Esophagus squamous epithelium (tissue), 5 donors: ENCODE measurements at regions not wholly inside any gene's neighbourhood (a gene's known extent, or its start where the extent isn't known, plus 50 kb on each side); places are given as distances from the start of the nearest gene placed in this dataset.
"Not testable (repeated sequence)": the region's sequence is repeated elsewhere in the genome, so short reads cannot be mapped to it uniquely, and the experiment has no call there.

Experiments
- DNase-seq: peaks from one replicate; lab custom pipeline; 2025; lab: John Stamatoyannopoulos, UW
- H3K27ac ChIP-seq, 4 donors: fragments of 200-600 bp; sonication (generic); one replicate each; pipeline ENCODE4 v1.5.1; 2016 to 2019; ENCODE audit warnings: mild to moderate bottlenecking in 1 of 4
- H3K27me3 ChIP-seq, 4 donors: fragments of 200-600 bp; sonication (generic); 1 replicate in 3 of 4; 2 replicates in 1 of 4; pipeline versions ENCODE4 v1.5.1 to v1.6.0; 2017 to 2021; ENCODE audit warnings: antibody characterized with exemption in 1 of 4
- H3K36me3 ChIP-seq, 3 donors: fragments of 200-600 bp; sonication (generic); one replicate each; pipeline ENCODE4 v1.5.1; 2016 to 2019
- H3K4me1 ChIP-seq, 3 donors: fragments of 200-600 bp; sonication (generic); one replicate each; pipeline ENCODE4 v1.5.1; 2017 to 2019
- H3K4me3 ChIP-seq, 4 donors: fragments of 200-600 bp; sonication (generic); 1 replicate in 3 of 4; 2 replicates in 1 of 4; pipeline ENCODE4 v1.5.1; 2016 to 2019; ENCODE audit warnings: mild to moderate bottlenecking in 2 of 4, moderate library complexity in 1 of 4
- H3K9me3 ChIP-seq, 3 donors: fragments of 200-600 bp; sonication (generic); one replicate each; pipeline ENCODE4 v1.5.1; 2016 to 2019
- POLR2A ChIP-seq, 4 donors: fragments of 450-650 bp; IDR thresholded peaks; one replicate each; pipeline ENCODE4 v1.6.1; 2017; ENCODE audit warnings: antibody characterized with exemption in 4 of 4, mild to moderate bottlenecking in 4 of 4, moderate library complexity in 3 of 4
- WGBS, 2 donors: methylation state at CpG; one replicate each; pipeline ENCODE4 v1.1.5; 2018; 5-methylcytosine and 5-hydroxymethylcytosine counted together
- intact Hi-C: fragments of 100-400 bp; cut with DNase I; formaldehyde crosslinking; loops from one replicate; pipeline ENCODE4 v1.15.0; 2022
- TF ChIP-seq, protein P1 (sequence below), 6 experiments: fragments of 450-650 bp in 4 of 6; fragments of 200-600 bp in 2 of 6; sonication (generic) in 2 of 6; IDR thresholded peaks; one replicate each; pipeline ENCODE4 v1.5.1; 2016 to 2019; ENCODE audit warnings: antibody characterized with exemption in 6 of 6, mild to moderate bottlenecking in 4 of 6, moderate library complexity in 4 of 6
- donor health status: DM: yes; HTN: yes; CAD: no.

DNA sequence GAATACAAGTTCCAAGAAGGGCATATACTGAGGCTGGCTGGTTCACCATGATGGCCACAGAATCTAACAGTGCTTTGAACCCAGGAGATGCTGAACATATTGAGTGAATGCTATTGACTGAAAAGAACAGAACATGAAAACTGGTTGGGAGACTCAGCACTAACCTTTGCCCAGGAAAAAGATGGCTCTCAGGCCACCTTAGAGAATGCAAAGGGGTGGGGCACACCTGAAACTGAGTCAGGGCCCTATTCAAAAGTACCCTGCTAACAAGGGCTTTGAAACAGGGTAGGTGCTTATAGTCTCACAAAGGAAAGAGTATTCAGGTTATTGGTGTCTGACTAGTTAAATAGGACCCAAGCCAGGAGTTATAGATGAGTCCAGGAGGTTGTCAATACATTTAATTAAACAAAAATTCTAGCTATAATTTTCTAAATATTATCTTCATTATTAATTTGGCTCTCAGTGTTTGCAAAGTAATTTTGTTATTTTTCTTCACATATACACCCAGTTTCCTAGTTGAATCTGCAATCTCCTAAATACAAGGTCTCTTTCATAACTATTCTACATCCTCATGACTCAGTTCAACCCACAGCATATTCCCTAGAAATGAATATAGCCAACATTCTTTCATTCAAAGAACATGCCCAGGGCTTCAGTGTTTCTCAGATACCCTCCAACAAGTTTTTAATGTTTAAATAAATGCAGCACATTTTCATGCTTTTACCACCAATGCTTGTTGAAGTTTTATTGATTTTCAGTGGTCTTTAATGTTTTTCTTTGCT is 144.2 kb upstream of the RAPGEF2 start:
- no peaks in the 10 kb centered on the region for H3K27me3 ChIP-seq
- no peak overlapping the region for H3K4me3 ChIP-seq
- no peak for TF ChIP-seq POLR2A (IDR thresholded peaks at IDR 0.05)
- TF ChIP-seq, protein P1, sequence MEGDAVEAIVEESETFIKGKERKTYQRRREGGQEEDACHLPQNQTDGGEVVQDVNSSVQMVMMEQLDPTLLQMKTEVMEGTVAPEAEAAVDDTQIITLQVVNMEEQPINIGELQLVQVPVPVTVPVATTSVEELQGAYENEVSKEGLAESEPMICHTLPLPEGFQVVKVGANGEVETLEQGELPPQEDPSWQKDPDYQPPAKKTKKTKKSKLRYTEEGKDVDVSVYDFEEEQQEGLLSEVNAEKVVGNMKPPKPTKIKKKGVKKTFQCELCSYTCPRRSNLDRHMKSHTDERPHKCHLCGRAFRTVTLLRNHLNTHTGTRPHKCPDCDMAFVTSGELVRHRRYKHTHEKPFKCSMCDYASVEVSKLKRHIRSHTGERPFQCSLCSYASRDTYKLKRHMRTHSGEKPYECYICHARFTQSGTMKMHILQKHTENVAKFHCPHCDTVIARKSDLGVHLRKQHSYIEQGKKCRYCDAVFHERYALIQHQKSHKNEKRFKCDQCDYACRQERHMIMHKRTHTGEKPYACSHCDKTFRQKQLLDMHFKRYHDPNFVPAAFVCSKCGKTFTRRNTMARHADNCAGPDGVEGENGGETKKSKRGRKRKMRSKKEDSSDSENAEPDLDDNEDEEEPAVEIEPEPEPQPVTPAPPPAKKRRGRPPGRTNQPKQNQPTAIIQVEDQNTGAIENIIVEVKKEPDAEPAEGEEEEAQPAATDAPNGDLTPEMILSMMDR (IDR thresholded peaks at IDR 0.05), result no peak
- no peak for DNase-seq
- H3K36me3 ChIP-seq, result no peaks in the 10 kb centered on the region
- H3K27ac ChIP-seq, result no peak overlapping the region
- intact Hi-C loops, result no loop called here
- no peaks in the 10 kb centered on the region for H3K4me1 ChIP-seq
- H3K9me3 ChIP-seq, result no peaks in the 10 kb centered on the region

DNA sequence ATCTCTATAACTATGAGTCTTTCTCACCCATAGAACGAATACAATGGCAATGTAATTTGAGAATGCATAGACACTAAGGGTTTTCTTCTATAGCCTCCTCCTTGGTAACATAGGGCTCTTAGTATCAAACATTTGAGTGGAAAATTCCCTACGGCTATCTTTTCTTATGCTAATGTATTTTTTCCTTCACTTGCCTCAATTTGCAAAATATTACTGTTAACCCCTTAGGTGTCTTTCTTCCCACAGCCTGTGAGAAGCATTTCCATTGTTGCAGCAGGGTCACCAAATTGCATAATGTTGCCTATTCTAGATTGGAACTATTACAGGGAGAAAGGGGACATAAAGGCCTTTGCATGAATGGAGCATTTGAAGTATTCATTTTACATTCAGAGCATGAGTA is 140.5 kb upstream of the RAPGEF2 start:
- TF ChIP-seq, protein P1 (IDR thresholded peaks at IDR 0.05), result no peak
- intact Hi-C loops, result no loop called here
- no peak overlapping the region for H3K27ac ChIP-seq
- no peak for DNase-seq
- H3K27me3 ChIP-seq, result no peaks in the 10 kb centered on the region
- H3K4me3 ChIP-seq, result no peak overlapping the region
- no peaks in the 10 kb centered on the region for H3K36me3 ChIP-seq
- no peaks in the 10 kb centered on the region for H3K9me3 ChIP-seq
- WGBS, 2 donors, result 23 to 34% methylated on average over 2 of the region's 2 CpGs
- H3K4me1 ChIP-seq, result no peaks in the 10 kb centered on the region

DNA sequence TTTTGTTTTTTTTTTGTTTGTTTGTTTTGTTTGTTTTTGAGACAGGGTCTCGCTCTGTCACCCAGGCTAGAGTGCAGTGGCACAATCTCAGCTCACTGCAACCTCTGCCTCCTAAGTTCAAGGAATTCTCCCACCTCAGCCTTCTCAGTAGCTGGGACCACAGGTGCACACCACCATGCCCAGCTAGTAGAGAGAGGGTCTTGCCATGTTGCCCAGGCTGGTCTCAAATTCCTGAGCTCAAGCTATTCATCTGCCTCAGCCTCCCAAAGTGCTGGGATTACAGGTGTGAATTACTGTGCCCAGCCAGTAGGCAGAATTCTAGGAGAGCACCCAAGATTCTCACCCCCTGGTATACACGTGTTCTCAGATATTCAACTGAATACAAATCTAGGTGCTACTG is 139.6 kb upstream of the RAPGEF2 start:
- H3K27me3 ChIP-seq, DNase-seq, H3K4me1 ChIP-seq, H3K36me3 ChIP-seq, intact Hi-C loops, H3K9me3 ChIP-seq, H3K4me3 ChIP-seq, H3K27ac ChIP-seq: not testable (repeated sequence)
- 71 to 86% methylated on average over 2 of the region's 2 CpGs for WGBS, 2 donors

DNA sequence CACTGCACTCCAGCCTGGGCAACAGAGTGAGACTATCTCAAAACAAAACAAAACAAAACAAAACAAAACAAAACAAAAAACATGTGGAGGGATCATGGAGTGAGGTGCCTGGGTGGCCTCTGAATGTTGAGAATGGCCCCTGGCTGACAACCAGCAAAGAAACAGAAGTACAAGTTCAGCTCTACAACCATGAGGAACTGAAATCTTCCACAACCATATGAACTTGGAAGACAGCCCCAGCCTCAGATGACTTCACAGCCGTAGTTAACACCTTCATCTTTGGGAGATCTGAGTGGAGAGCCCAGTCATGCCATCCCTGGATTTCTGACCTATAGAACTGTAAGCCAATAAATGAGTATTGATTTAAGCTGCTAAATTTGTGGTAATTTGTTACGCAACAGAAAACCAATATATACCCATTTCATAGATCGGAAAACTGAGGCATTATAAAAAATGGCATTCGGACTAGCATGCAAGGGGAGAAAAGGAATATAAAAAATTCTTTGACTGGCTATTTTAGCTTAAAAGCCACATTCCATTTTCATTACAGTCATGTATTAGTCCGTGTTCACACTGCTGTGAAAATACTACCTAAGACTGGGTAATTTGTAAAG is 138.7 kb upstream of the RAPGEF2 start:
- Histone ChIP-seq H3K9me3 (no peaks in the 10 kb centered on the region), H3K4me1 (no peaks in the 10 kb centered on the region), H3K27me3 (no peaks in the 10 kb centered on the region), H3K36me3 (no peaks in the 10 kb centered on the region), H3K4me3 (no peak overlapping the region), H3K27ac (no peak overlapping the region)
- intact Hi-C loops, result no loop called here
- TF ChIP-seq, protein P1 (IDR thresholded peaks at IDR 0.05), result no peak
- no peak for TF ChIP-seq POLR2A (IDR thresholded peaks at IDR 0.05)
- WGBS, 2 donors, result 90 to 91% methylated on average over 5 of the region's 5 CpGs
- DNase-seq, result no peak

DNA sequence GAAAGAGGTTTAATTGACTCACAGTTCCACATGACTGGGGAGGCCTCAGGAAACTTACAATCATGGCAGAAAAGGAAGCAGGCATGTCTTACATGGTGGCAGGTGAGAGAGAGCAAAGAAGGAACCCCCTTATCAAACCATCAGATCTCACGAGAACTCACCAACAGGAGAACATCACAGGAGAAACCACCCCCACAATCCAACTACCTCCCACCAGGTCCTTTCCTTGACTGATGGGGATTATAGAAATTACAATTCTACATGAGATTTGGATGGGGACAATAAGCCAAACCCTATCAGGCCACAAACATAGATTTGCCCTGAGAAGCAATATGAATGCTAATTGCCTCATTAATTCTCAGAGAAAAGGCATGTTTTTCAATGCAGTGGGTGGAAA is 138.2 kb upstream of the RAPGEF2 start:
- 92 to 100% methylated on average over 1 of the region's 1 CpG for WGBS, 2 donors

DNA sequence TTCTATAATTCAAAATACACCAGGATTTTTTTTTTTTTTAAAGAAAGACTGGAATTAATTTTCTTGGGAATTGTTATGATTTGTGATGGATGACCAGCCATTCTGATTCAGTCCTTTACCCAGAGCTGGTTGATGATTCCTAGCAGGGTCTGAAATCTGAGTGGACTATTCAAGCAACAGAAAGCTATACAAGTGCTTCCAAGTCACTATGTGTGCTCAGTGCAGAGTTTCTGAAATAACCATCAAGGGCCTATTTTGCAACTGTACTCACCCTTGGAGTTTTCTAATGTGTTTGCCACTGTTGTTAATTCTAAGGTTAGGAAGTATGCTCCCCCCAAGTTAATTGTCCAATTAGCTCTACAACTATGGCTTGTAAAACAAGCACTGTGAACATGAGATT is 137.7 kb upstream of the RAPGEF2 start:
- intact Hi-C loops, result no loop called here
- TF ChIP-seq POLR2A (IDR thresholded peaks at IDR 0.05), result no peak
- TF ChIP-seq, protein P1 (IDR thresholded peaks at IDR 0.05), result no peak
- H3K4me3 ChIP-seq, result no peak overlapping the region
- H3K4me1 ChIP-seq, result no peaks in the 10 kb centered on the region
- no peak for DNase-seq
- no peak overlapping the region for H3K27ac ChIP-seq
- no peaks in the 10 kb centered on the region for H3K36me3 ChIP-seq
- no peaks in the 10 kb centered on the region for H3K27me3 ChIP-seq
- H3K9me3 ChIP-seq, result no peaks in the 10 kb centered on the region

More for the DNA sequence above, 138.2 kb upstream of the RAPGEF2 start:
- no peaks in the 10 kb centered on the region for H3K27me3 ChIP-seq
- TF ChIP-seq POLR2A (IDR thresholded peaks at IDR 0.05), result no peak
- intact Hi-C loops, result no loop called here
- no peak overlapping the region for H3K4me3 ChIP-seq
- H3K36me3 ChIP-seq, result no peaks in the 10 kb centered on the region
- DNase-seq, result no peak
- no peaks in the 10 kb centered on the region for H3K9me3 ChIP-seq
- no peak overlapping the region for H3K27ac ChIP-seq
- no peaks in the 10 kb centered on the region for H3K4me1 ChIP-seq
